H1 (cell line): ENCODE measurements at regions not wholly inside any gene's neighbourhood (a gene's known extent, or its start where the extent isn't known, plus 50 kb on each side); places are given as distances from the start of the nearest gene placed in this dataset.

Experiments
- CTCF ChIA-PET: fragments of 300-600 bp; sonication (Branson Sonifier 250); formaldehyde crosslinking; loops from one replicate; lab custom pipeline; 2021; ENCODE audit not compliant: partially characterized antibody; lab: Charles Lee
- POLR2A ChIA-PET: fragments of 300-600 bp; sonication (Branson Sonifier 250); formaldehyde crosslinking; loops from one replicate; lab custom pipeline; 2021; ENCODE audit warnings: inconsistent platforms; ENCODE audit not compliant: partially characterized antibody; lab: Charles Lee
- DNase-seq, 2 experiments: peaks; one replicate each; pipeline versions ENCODE4 v3.0.0 to v3.0.0-alpha.2; 2010 to 2022; ENCODE audit warnings: low spot score in 2 of 2, low read depth in 1 of 2, mixed read lengths in 1 of 2
- FAIRE-seq: peaks from 2 replicates; lab custom pipeline; 2011; peaks lifted over from hg19 to GRCh38; lab: Jason Lieb, UNC
- H2AFZ ChIP-seq: 2 replicates; pipeline ENCODE4 v1.8.1; 2012; ENCODE audit warnings: low read length, inconsistent platforms
- H2AK5ac ChIP-seq: 2 replicates; pipeline ENCODE4 v1.6.1; 2013; ENCODE audit warnings: low read depth, low read length
- H2BK120ac ChIP-seq: replicated peaks from 2 replicates; pipeline ENCODE3; 2013; ENCODE audit warnings: low read depth, low read length, inconsistent platforms
- H2BK12ac ChIP-seq: 2 replicates; pipeline ENCODE4 v1.6.1; 2013; ENCODE audit warnings: low read depth, low read length
- H2BK15ac ChIP-seq: 2 replicates; pipeline ENCODE4 v1.6.1; 2013; ENCODE audit warnings: low read length
- H2BK20ac ChIP-seq: 2 replicates; pipeline ENCODE4 v1.6.1; 2013; ENCODE audit warnings: low read length
- H2BK5ac ChIP-seq: 2 replicates; pipeline ENCODE4 v1.6.1; 2013; ENCODE audit warnings: low read depth, low read length
- H3K14ac ChIP-seq: 2 replicates; pipeline ENCODE4 v1.6.1; 2013; ENCODE audit warnings: inconsistent platforms; ENCODE audit not compliant: insufficient read length
- H3K18ac ChIP-seq: 2 replicates; pipeline ENCODE4 v1.6.1; 2013; ENCODE audit warnings: low read length; ENCODE audit errors: extremely low read depth
- H3K23ac ChIP-seq: 2 replicates; pipeline ENCODE4 v1.6.1; 2013; ENCODE audit warnings: inconsistent platforms; ENCODE audit not compliant: insufficient read length
- H3K23me2 ChIP-seq: 2 replicates; pipeline ENCODE4 v1.6.1; 2013; ENCODE audit warnings: low read depth, low read length
- H3K27ac ChIP-seq: 2 replicates; pipeline ENCODE4 v1.6.1; 2011; ENCODE audit warnings: low read depth, low read length, inconsistent platforms
- H3K27me3 ChIP-seq, 4 experiments: replicated peaks in 1 of 4; 1 replicate in 1 of 4; 2 replicates in 3 of 4; pipeline versions ENCODE4 v1.6.1 to v1.8.1; 2011 to 2013; ENCODE audit warnings: low read length in 3 of 4, mild to moderate bottlenecking in 3 of 4, inconsistent platforms in 2 of 4, mixed read lengths in 2 of 4, moderate library complexity in 1 of 4; ENCODE audit not compliant: control insufficient read depth in 3 of 4, insufficient read depth in 3 of 4; ENCODE audit errors: extremely low read depth in 1 of 4
- H3K36me3 ChIP-seq, 4 experiments: 2 replicates each; pipeline versions ENCODE4 v1.6.1 to v1.8.1; 2011 to 2013; ENCODE audit warnings: mild to moderate bottlenecking in 4 of 4, low read length in 3 of 4, moderate library complexity in 2 of 4, control low read depth in 1 of 4, inconsistent platforms in 1 of 4; ENCODE audit not compliant: insufficient read depth in 4 of 4, control insufficient read depth in 2 of 4
- H3K4ac ChIP-seq: replicated peaks from 2 replicates; pipeline ENCODE3; 2013; ENCODE audit warnings: low read length, low read depth, mixed read lengths, inconsistent platforms; ENCODE audit not compliant: insufficient read length
- H3K4me1 ChIP-seq, 4 experiments: replicated peaks in 1 of 4; 1 replicate in 1 of 4; 2 replicates in 3 of 4; pipeline versions ENCODE4 v1.6.1 to v1.8.1; 2011 to 2013; ENCODE audit warnings: low read length in 3 of 4, inconsistent platforms in 2 of 4, mixed read lengths in 1 of 4; ENCODE audit not compliant: insufficient read depth in 4 of 4, control insufficient read depth in 3 of 4
- H3K4me2 ChIP-seq, 2 experiments: 2 replicates each; pipeline versions ENCODE4 v1.6.1 to v1.8.1; 2011 to 2013; ENCODE audit warnings: low read depth in 2 of 2, low read length in 2 of 2, control low read depth in 1 of 2, inconsistent platforms in 1 of 2, mild to moderate bottlenecking in 1 of 2; ENCODE audit not compliant: insufficient read depth in 1 of 2
- H3K4me3 ChIP-seq, 4 experiments: fragments of 200-600, 300-600 bp in 1 of 4; sonication (generic), shearing (Covaris generic), sonication (Bioruptor Twin) in 1 of 4; 2 replicates each; pipeline versions ENCODE4 v1.5.1 to v1.8.1; 2011 to 2016; ENCODE audit warnings: low read length in 4 of 4, low read depth in 3 of 4, control low read depth in 2 of 4, inconsistent platforms in 2 of 4, mild to moderate bottlenecking in 2 of 4, mixed read lengths in 1 of 4, moderate library complexity in 1 of 4; ENCODE audit not compliant: insufficient read depth in 2 of 4; ENCODE audit errors: extremely low read depth in 1 of 4
- H3K56ac ChIP-seq: replicated peaks from 2 replicates; pipeline ENCODE3; 2013; ENCODE audit warnings: low read depth, mild to moderate bottlenecking, mixed read lengths, low read length, inconsistent platforms; ENCODE audit not compliant: insufficient read length
- H3K79me1 ChIP-seq: 2 replicates; pipeline ENCODE4 v1.6.1; 2013; ENCODE audit warnings: low read depth, low read length, control low read depth
- H3K79me2 ChIP-seq, 2 experiments: 2 replicates each; pipeline versions ENCODE4 v1.6.1 to v1.8.1; 2012 to 2013; ENCODE audit warnings: low read length in 2 of 2, mild to moderate bottlenecking in 2 of 2, inconsistent platforms in 1 of 2; ENCODE audit not compliant: insufficient read depth in 2 of 2, control insufficient read depth in 1 of 2
- H3K9ac ChIP-seq, 4 experiments: replicated peaks in 1 of 4; 1 replicate in 1 of 4; 2 replicates in 3 of 4; pipeline versions ENCODE4 v1.6.1 to v1.8.1; 2011 to 2013; ENCODE audit warnings: low read depth in 3 of 4, low read length in 3 of 4, control low read depth in 2 of 4, mild to moderate bottlenecking in 2 of 4, moderate library complexity in 2 of 4, inconsistent platforms in 1 of 4; ENCODE audit errors: extremely low read depth in 1 of 4
- H3K9me3 ChIP-seq, 2 experiments: 2 replicates each; pipeline versions ENCODE4 v1.6.1 to v1.8.1; 2012 to 2013; ENCODE audit warnings: mild to moderate bottlenecking in 2 of 2, moderate library complexity in 2 of 2, control low read depth in 1 of 2, inconsistent platforms in 1 of 2, low read depth in 1 of 2, low read length in 1 of 2, mixed read lengths in 1 of 2; ENCODE audit not compliant: insufficient read depth in 2 of 2
- H4K20me1 ChIP-seq, 2 experiments: replicated peaks in 1 of 2; 2 replicates each; pipeline versions ENCODE3 to v1.8.1; 2011 to 2013; ENCODE audit warnings: inconsistent platforms in 2 of 2, low read length in 2 of 2, mild to moderate bottlenecking in 1 of 2; ENCODE audit not compliant: insufficient read depth in 2 of 2, control insufficient read depth in 1 of 2
- H4K5ac ChIP-seq: 2 replicates; pipeline ENCODE4 v1.6.1; 2013; ENCODE audit warnings: low read length, low read depth, mixed read lengths, inconsistent platforms; ENCODE audit not compliant: insufficient read length
- H4K8ac ChIP-seq: 2 replicates; pipeline ENCODE4 v1.8.0; 2013; ENCODE audit warnings: mild to moderate bottlenecking, moderate library complexity, low read length, inconsistent platforms; ENCODE audit not compliant: insufficient read depth; ENCODE audit errors: extremely low read depth
- H4K91ac ChIP-seq: replicated peaks from 2 replicates; pipeline ENCODE3; 2013; ENCODE audit warnings: low read length, mixed read lengths, inconsistent platforms; ENCODE audit not compliant: insufficient read length
- BACH1 ChIP-seq: IDR thresholded peaks from 2 replicates; pipeline ENCODE4 v1.6.1; 2012; ENCODE audit warnings: low read length, improper control_type of control experiment
- CBX8 ChIP-seq: fragments of 300-800, 300-1000 bp; sonication (generic); IDR thresholded peaks from 2 replicates; pipeline ENCODE4 v1.7.1; 2016; ENCODE audit warnings: low read depth, low read length, borderline replicate concordance
- CREB1 ChIP-seq: IDR thresholded peaks from 2 replicates; pipeline ENCODE4 v1.6.1; 2012; ENCODE audit warnings: inconsistent platforms
- HDAC6 ChIP-seq: IDR thresholded peaks from one replicate; pipeline ENCODE4 v1.7.1; 2012; ENCODE audit warnings: low read depth, mild to moderate bottlenecking, inconsistent platforms, low read length, moderate library complexity
- SP4 ChIP-seq: IDR thresholded peaks from 2 replicates; pipeline ENCODE4 v1.6.1; 2012; ENCODE audit warnings: low read length, inconsistent platforms
- SRF ChIP-seq: IDR thresholded peaks from 2 replicates; pipeline ENCODE4 v1.6.1; 2011; ENCODE audit warnings: mild to moderate bottlenecking, low read depth, low read length, moderate library complexity
- TAF7 ChIP-seq: optimal IDR thresholded peaks from 2 replicates; pipeline ENCODE3; 2011; ENCODE audit warnings: low read depth, mild to moderate bottlenecking, inconsistent platforms, low read length, moderate library complexity, borderline replicate concordance
- WGBS, 2 experiments: shearing (Covaris generic) in 1 of 2; methylation state at CpG; one replicate each; pipeline versions ENCODE4 v1.1.6 to v1.1.7; 2013 to 2015; ENCODE audit warnings: low lambda C conversion rate in 2 of 2, mixed read lengths in 2 of 2, inconsistent platforms in 1 of 2, low coverage in 1 of 2, missing lambda C conversion rate in 1 of 2; ENCODE audit not compliant: insufficient replicate concordance in 2 of 2, insufficient coverage in 1 of 2, insufficient read length in 1 of 2; ENCODE audit errors: extremely low coverage in 1 of 2, missing lambda C conversion rate in 1 of 2; 5-methylcytosine and 5-hydroxymethylcytosine counted together

- no peak overlapping the region for H4K5ac ChIP-seq
- H2BK12ac ChIP-seq, result no peak overlapping the region
- no peak overlapping the region for H3K23ac ChIP-seq
- no peak for TF ChIP-seq BACH1
- TF ChIP-seq CREB1, result no peak
- TF ChIP-seq TAF7, result no peak
- no peak for TF ChIP-seq SP4
- TF ChIP-seq CBX8, result no peak
- no peak for TF ChIP-seq HDAC6
- TF ChIP-seq SRF, result no peak
- H3K79me1 ChIP-seq, result no peaks in the 10 kb centered on the region
- POLR2A ChIA-PET, result no interaction called here
- FAIRE-seq (no peak), DNase-seq (no peak)
- H2AK5ac ChIP-seq, result no peak overlapping the region
- H3K79me2 ChIP-seq, result no peaks in the 10 kb centered on the region
- H4K8ac ChIP-seq, result no peak overlapping the region
- no peaks in the 10 kb centered on the region for H3K36me3 ChIP-seq
- H2BK15ac ChIP-seq, result no peak overlapping the region
- H3K4me3 ChIP-seq, result no peak overlapping the region
- H3K4ac ChIP-seq, result no peak overlapping the region
- no peak overlapping the region for H4K91ac ChIP-seq
- H3K9me3 ChIP-seq, result no peaks in the 10 kb centered on the region
- 91% methylated on average over 3 of the region's 3 CpGs; no CpG with 5 or more reads in 1 of the 2 experiments for whole genome bisulfite sequencing, 2 experiments
- H3K27me3 ChIP-seq, result no peaks in the 10 kb centered on the region
- H3K9ac ChIP-seq, result no peak overlapping the region
- no peak overlapping the region for H3K14ac ChIP-seq
- no peaks in the 10 kb centered on the region for H3K4me1 ChIP-seq
- H3K4me2 ChIP-seq, result no peak overlapping the region
- H3K56ac ChIP-seq, result no peak overlapping the region
- H3K18ac ChIP-seq, result no peak overlapping the region
- CTCF ChIA-PET, result interaction anchor here (1.1 to 1.2 kb wide), 2 partner anchors 11 to 320 kb away, joined by 3 read pairs; no protein-coding TSS in a partner anchor
- H2AFZ ChIP-seq, result no peak overlapping the region
- H4K20me1 ChIP-seq, result no peaks in the 10 kb centered on the region
- H3K23me2 ChIP-seq, result no peaks in the 10 kb centered on the region
- no peak overlapping the region for H2BK5ac ChIP-seq
- no peak overlapping the region for H3K27ac ChIP-seq
- H2BK120ac ChIP-seq, result no peak overlapping the region
- no peak overlapping the region for H2BK20ac ChIP-seq
Measured at GRCh38 chr20:17140894-17141293, 85.9 kb upstream of the PCSK2 start.
